ENCODE measurements at regions not wholly inside any gene's neighbourhood (a gene's known extent, or its start where the extent isn't known, plus 50 kb on each side); places are given as distances from the start of the nearest gene placed in this dataset.

GRCh38 chr21:32842146-32842545 lies 70.6 kb upstream of the PAXBP1 start:
- TF ChIP-seq POLR2AphosphoS5 (IDR thresholded peaks at IDR 0.05; ENCODE audit: borderline replicate concordance, low read depth, low read length) (no peak), EZH2 (IDR thresholded peaks at IDR 0.05) (no peak)

All from SK-N-MC (cell line).